Fibroblast of villous mesenchyme (primary cell): ENCODE measurements at regions not wholly inside any gene's neighbourhood (a gene's known extent, or its start where the extent isn't known, plus 50 kb on each side); places are given as distances from the start of the nearest gene placed in this dataset.

Experiments used
- DNase-seq: peaks from one replicate; pipeline ENCODE4 v3.0.0-alpha.2; 2010; ENCODE audit warnings: low read depth
- H3K4me3 ChIP-seq: 2 replicates; pipeline ENCODE4 v1.5.1; 2011; ENCODE audit warnings: low read depth, mild to moderate bottlenecking, low read length
- CTCF ChIP-seq: IDR thresholded peaks from 2 replicates; pipeline ENCODE4 v1.5.1; 2012; ENCODE audit warnings: low read depth, mild to moderate bottlenecking, low read length; ENCODE audit not compliant: insufficient read depth

- no peak for TF ChIP-seq CTCF
- no peak overlapping the region for H3K4me3 ChIP-seq
These were observed 896.4 kb downstream of the BCL11B start for GRCh38 chr14:98375566-98375965.

GRCh38 chr14:98379830-98380229, 892.2 kb downstream of the BCL11B start:
- no peak for TF ChIP-seq CTCF
- H3K4me3 ChIP-seq: no peak overlapping the region
- no peak for DNase-seq

More at GRCh38 chr14:98375566-98375965, 896.4 kb downstream of the BCL11B start:
- DNase-seq: no peak

- no peak for DNase-seq
- no peak for TF ChIP-seq CTCF
- H3K4me3 ChIP-seq: no peak overlapping the region
These were observed 889.3 kb downstream of the BCL11B start for GRCh38 chr14:98382662-98383061.

GRCh38 chr14:98385851-98386250, 886.1 kb downstream of the BCL11B start:
- TF ChIP-seq CTCF: no peak
- DNase-seq: no peak
- H3K4me3 ChIP-seq: no peak overlapping the region

GRCh38 chr14:98391061-98391460, 880.9 kb downstream of the BCL11B start:
- TF ChIP-seq CTCF: no peak
- DNase-seq: no peak
- no peak overlapping the region for H3K4me3 ChIP-seq

- no peak for DNase-seq
- TF ChIP-seq CTCF: no peak
- H3K4me3 ChIP-seq: no peak overlapping the region
These were observed 878.5 kb downstream of the BCL11B start for GRCh38 chr14:98393527-98393926.

GRCh38 chr14:98404811-98405210, 867.2 kb downstream of the BCL11B start:
- TF ChIP-seq CTCF: no peak
- DNase-seq: no peak
- H3K4me3 ChIP-seq: no peak overlapping the region
